Mesendoderm (in vitro differentiated cells): ENCODE measurements at regions not wholly inside any gene's neighbourhood (a gene's known extent, or its start where the extent isn't known, plus 50 kb on each side); places are given as distances from the start of the nearest gene placed in this dataset.

Experiments used
- DNase-seq: peaks from one replicate; pipeline ENCODE4 v3.0.0; 2013
- H2AK5ac ChIP-seq: 2 replicates; pipeline ENCODE4 v1.6.1; 2013; ENCODE audit warnings: low read length, inconsistent platforms
- H2BK120ac ChIP-seq: 2 replicates; pipeline ENCODE4 v1.6.1; 2013; ENCODE audit warnings: low read depth, mild to moderate bottlenecking, low read length, moderate library complexity, mixed read lengths
- H2BK15ac ChIP-seq: replicated peaks from 2 replicates; pipeline ENCODE4 v1.6.1; 2013; ENCODE audit warnings: low read depth, mild to moderate bottlenecking, moderate library complexity
- H2BK5ac ChIP-seq: 2 replicates; pipeline ENCODE4 v1.6.1; 2013; ENCODE audit warnings: low read length, inconsistent platforms
- H3K18ac ChIP-seq: 2 replicates; pipeline ENCODE4 v1.6.1; 2013; ENCODE audit warnings: mild to moderate bottlenecking, low read length, mixed read lengths
- H3K23ac ChIP-seq: one replicate; pipeline ENCODE4 v1.6.1; 2013; ENCODE audit warnings: low read length
- H3K27ac ChIP-seq: 2 replicates; pipeline ENCODE4 v1.5.1; 2013; ENCODE audit warnings: low read depth, mild to moderate bottlenecking, inconsistent platforms, low read length, moderate library complexity
- H3K27me3 ChIP-seq: 2 replicates; pipeline ENCODE4 v1.6.1; 2013; ENCODE audit warnings: low read length, control low read depth, mild to moderate bottlenecking, inconsistent platforms; ENCODE audit not compliant: insufficient read depth, poor library complexity
- H3K36me3 ChIP-seq: 2 replicates; pipeline ENCODE4 v1.6.1; 2013; ENCODE audit warnings: low read length, inconsistent platforms; ENCODE audit not compliant: control insufficient read depth, insufficient read depth
- H3K4ac ChIP-seq: one replicate; pipeline ENCODE4 v1.6.1; 2013; ENCODE audit warnings: low read depth, mild to moderate bottlenecking, low read length, moderate library complexity
- H3K4me1 ChIP-seq: 2 replicates; pipeline ENCODE4 v1.6.1; 2013; ENCODE audit warnings: low read depth, low read length, inconsistent platforms; ENCODE audit not compliant: control insufficient read depth
- H3K4me2 ChIP-seq: 2 replicates; pipeline ENCODE4 v1.6.1; 2013; ENCODE audit warnings: low read length
- H3K4me3 ChIP-seq: 2 replicates; pipeline ENCODE4 v1.5.1; 2013; ENCODE audit warnings: mild to moderate bottlenecking, low read length
- H3K56ac ChIP-seq: one replicate; pipeline ENCODE4 v1.6.1; 2013; ENCODE audit warnings: low read length
- H3K79me1 ChIP-seq: 2 replicates; pipeline ENCODE4 v1.6.1; 2013; ENCODE audit warnings: low read length, inconsistent platforms
- H3K79me2 ChIP-seq: 2 replicates; pipeline ENCODE4 v1.6.1; 2013; ENCODE audit warnings: mild to moderate bottlenecking, low read length; ENCODE audit not compliant: control insufficient read depth, insufficient read depth
- H3K9ac ChIP-seq: 2 replicates; pipeline ENCODE4 v1.6.1; 2013; ENCODE audit warnings: low read length, inconsistent platforms
- H4K5ac ChIP-seq: one replicate; pipeline ENCODE4 v1.6.1; 2013; ENCODE audit warnings: low read length
- H4K8ac ChIP-seq: one replicate; pipeline ENCODE4 v1.6.1; 2013; ENCODE audit warnings: low read depth, mild to moderate bottlenecking, control low read depth, low read length, moderate library complexity
- WGBS: extraction: QIAGEN DNeasy Blood & Tissue Kit; methylation state at CpG from one replicate; pipeline ENCODE4 v1.1.7; 2013; ENCODE audit warnings: low lambda C conversion rate, missing lambda C conversion rate; ENCODE audit not compliant: insufficient coverage; ENCODE audit errors: extremely low coverage; 5-methylcytosine and 5-hydroxymethylcytosine counted together

GRCh38 chr19:30854207-30854606, 482.0 kb downstream of the ZNF536 start:
- no peak for DNase-seq
- Histone ChIP-seq H3K9ac (no peak overlapping the region), H3K4me3 (no peak overlapping the region), H3K79me2 (no peaks in the 10 kb centered on the region), H3K4me1 (peaks cover 4% of the 10 kb centered on the region), H2BK15ac (no peak overlapping the region), H3K56ac (no peak overlapping the region), H3K36me3 (no peaks in the 10 kb centered on the region), H2BK5ac (no peak overlapping the region), H2AK5ac (no peak overlapping the region), H2BK120ac (no peak overlapping the region), H4K8ac (no peak overlapping the region), H3K4me2 (no peak overlapping the region), H3K27ac (no peak overlapping the region), H4K5ac (no peak overlapping the region), H3K4ac (no peak overlapping the region), H3K27me3 (no peaks in the 10 kb centered on the region), H3K23ac (no peak overlapping the region), H3K18ac (no peak overlapping the region), H3K79me1 (no peaks in the 10 kb centered on the region)
- no CpG with 5 or more reads among the region's 1 CpG for WGBS

DNA sequence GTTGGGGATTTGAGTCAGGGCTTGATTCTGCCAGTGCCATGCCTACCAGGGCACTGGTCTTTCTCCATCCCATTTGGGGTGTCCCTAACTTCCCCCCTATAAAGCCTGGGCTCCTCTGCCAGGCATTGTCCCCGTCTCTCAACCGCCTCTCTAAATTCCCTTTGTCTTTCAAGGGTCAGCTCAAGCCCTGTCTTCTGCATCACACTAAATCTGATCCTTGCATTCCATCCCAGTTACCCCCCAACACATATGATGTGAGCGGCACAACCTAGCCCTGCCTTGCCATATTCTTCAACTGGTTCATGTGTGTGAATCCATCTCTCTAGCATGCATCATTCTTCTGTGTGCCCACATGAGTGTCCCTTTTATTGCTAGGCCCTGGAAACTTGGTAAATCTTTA, 480.9 kb downstream of the ZNF536 start:
- no peaks in the 10 kb centered on the region for H3K79me1 ChIP-seq
- WGBS: no CpG with 5 or more reads among the region's 3 CpGs
- H3K4ac ChIP-seq: no peak overlapping the region
- H3K79me2 ChIP-seq: no peaks in the 10 kb centered on the region
- H3K18ac ChIP-seq: no peak overlapping the region
- no peak overlapping the region for H2BK15ac ChIP-seq
- H2BK5ac ChIP-seq: no peak overlapping the region
- no peak for DNase-seq
- no peak overlapping the region for H2BK120ac ChIP-seq
- no peak overlapping the region for H3K4me3 ChIP-seq
- H3K27me3 ChIP-seq: no peaks in the 10 kb centered on the region
- H3K27ac ChIP-seq: no peak overlapping the region
- no peak overlapping the region for H3K9ac ChIP-seq
- H2AK5ac ChIP-seq: no peak overlapping the region
- H3K36me3 ChIP-seq: no peaks in the 10 kb centered on the region
- no peak overlapping the region for H4K8ac ChIP-seq
- no peak overlapping the region for H3K56ac ChIP-seq
- no peak overlapping the region for H3K23ac ChIP-seq
- H3K4me1 ChIP-seq: no peaks in the 10 kb centered on the region
- no peak overlapping the region for H3K4me2 ChIP-seq
- H4K5ac ChIP-seq: no peak overlapping the region

GRCh38 chr19:30852168-30852567, 480.0 kb downstream of the ZNF536 start:
- no peak overlapping the region for H3K4me3 ChIP-seq
- no peak overlapping the region for H2BK5ac ChIP-seq
- H4K8ac ChIP-seq: no peak overlapping the region
- no peak overlapping the region for H3K56ac ChIP-seq
- no peak overlapping the region for H2AK5ac ChIP-seq
- no peak overlapping the region for H3K4me2 ChIP-seq
- no peak overlapping the region for H3K23ac ChIP-seq
- no peak overlapping the region for H4K5ac ChIP-seq
- H2BK15ac ChIP-seq: no peak overlapping the region
- no peak overlapping the region for H3K18ac ChIP-seq
- H3K27me3 ChIP-seq: no peaks in the 10 kb centered on the region
- H3K36me3 ChIP-seq: no peaks in the 10 kb centered on the region
- no peaks in the 10 kb centered on the region for H3K79me1 ChIP-seq
- no CpG with 5 or more reads among the region's 10 CpGs for WGBS
- H3K4me1 ChIP-seq: no peaks in the 10 kb centered on the region
- H3K79me2 ChIP-seq: no peaks in the 10 kb centered on the region
- no peak overlapping the region for H2BK120ac ChIP-seq
- no peak overlapping the region for H3K4ac ChIP-seq
- H3K9ac ChIP-seq: no peak overlapping the region
- no peak for DNase-seq
- H3K27ac ChIP-seq: no peak overlapping the region

GRCh38 chr19:30851646-30852045, 479.5 kb downstream of the ZNF536 start:
- no peaks in the 10 kb centered on the region for H3K4me1 ChIP-seq
- WGBS: no CpG with 5 or more reads among the region's 2 CpGs
- H3K4ac ChIP-seq: no peak overlapping the region

DNA sequence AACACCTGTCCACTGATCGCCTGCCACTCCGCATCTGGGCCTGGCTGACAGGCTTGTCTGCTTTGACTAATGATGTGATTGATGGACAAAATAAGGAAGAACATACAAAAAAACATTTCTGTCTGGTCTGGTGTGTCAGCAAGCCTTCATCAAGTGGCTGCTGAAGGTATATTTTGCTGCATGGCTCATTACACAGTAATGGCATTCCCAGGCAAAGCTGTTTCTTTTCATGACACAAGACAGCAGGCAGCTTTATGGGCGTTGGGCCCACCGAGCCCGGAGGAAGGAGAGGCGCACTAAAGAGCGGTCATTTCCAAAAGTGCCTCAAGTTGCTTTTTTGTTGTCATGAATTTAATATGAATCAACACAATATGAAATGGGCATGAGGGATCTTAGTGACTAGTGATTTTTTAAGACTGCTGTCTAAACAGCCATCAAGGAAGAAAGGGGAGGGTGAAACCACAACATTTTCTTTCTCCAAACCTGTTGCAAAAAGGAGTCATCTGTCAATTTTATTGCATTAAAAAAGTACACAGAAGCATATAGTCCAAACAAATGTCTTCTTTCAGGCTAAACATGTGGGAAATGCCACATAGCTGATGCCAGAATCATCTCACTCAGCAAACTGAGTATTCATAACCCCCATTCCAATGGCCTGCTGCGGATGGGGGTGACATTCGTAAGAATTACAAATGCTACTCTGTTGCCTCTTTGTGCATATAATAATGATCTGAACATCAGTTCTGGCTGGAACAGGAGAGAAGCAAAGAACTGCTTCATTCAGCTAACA, 476.6 kb downstream of the ZNF536 start:
- Histone ChIP-seq H3K27me3 (no peaks in the 10 kb centered on the region), H3K56ac (no peak overlapping the region), H3K23ac (no peak overlapping the region), H3K4me3 (no peak overlapping the region), H3K36me3 (no peaks in the 10 kb centered on the region), H3K79me2 (no peaks in the 10 kb centered on the region), H4K8ac (no peak overlapping the region), H3K9ac (no peak overlapping the region), H4K5ac (no peak overlapping the region), H2BK120ac (no peak overlapping the region), H2BK5ac (no peak overlapping the region), H3K18ac (no peak overlapping the region), H2BK15ac (no peak overlapping the region), H3K79me1 (no peaks in the 10 kb centered on the region), H3K27ac (no peak overlapping the region), H3K4me1 (no peaks in the 10 kb centered on the region), H2AK5ac (no peak overlapping the region), H3K4me2 (no peak overlapping the region), H3K4ac (no peak overlapping the region)
- no CpG with 5 or more reads among the region's 9 CpGs for WGBS
- DNase-seq: no peak

More at GRCh38 chr19:30851646-30852045, 479.5 kb downstream of the ZNF536 start:
- Histone ChIP-seq H2BK15ac (no peak overlapping the region), H3K56ac (no peak overlapping the region), H3K23ac (no peak overlapping the region), H3K27me3 (no peaks in the 10 kb centered on the region), H3K79me2 (no peaks in the 10 kb centered on the region), H3K27ac (no peak overlapping the region), H2AK5ac (no peak overlapping the region), H2BK5ac (no peak overlapping the region), H3K9ac (no peak overlapping the region), H3K18ac (no peak overlapping the region), H4K8ac (no peak overlapping the region), H3K36me3 (no peaks in the 10 kb centered on the region), H3K4me2 (no peak overlapping the region), H3K79me1 (no peaks in the 10 kb centered on the region), H4K5ac (no peak overlapping the region), H3K4me3 (no peak overlapping the region), H2BK120ac (no peak overlapping the region)
- DNase-seq: no peak

DNA sequence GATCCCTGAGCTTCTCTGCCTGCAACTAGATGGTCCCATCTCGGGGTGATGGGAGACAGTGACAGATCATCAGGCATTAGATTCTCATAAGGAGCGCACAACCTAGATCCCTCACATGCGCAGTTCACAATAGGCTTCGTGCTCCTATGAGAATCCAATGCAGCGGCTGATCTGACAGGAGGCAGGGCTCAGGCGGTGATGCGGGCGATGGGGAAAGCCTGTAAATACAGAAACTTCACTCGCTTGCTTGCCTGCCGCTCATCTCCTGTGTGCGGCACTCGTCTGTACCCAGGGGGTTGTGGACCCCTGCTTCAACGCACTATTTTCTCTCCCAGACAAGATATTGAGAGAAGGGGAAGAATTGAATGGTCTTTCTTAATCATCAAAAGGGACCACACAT, 473.9 kb downstream of the ZNF536 start:
- no peaks in the 10 kb centered on the region for H3K36me3 ChIP-seq
- H2AK5ac ChIP-seq: no peak overlapping the region
- H4K8ac ChIP-seq: no peak overlapping the region
- WGBS: no CpG with 5 or more reads among the region's 13 CpGs
- no peak for DNase-seq
- no peaks in the 10 kb centered on the region for H3K4me1 ChIP-seq
- H2BK15ac ChIP-seq: no peak overlapping the region
- H3K4me2 ChIP-seq: no peak overlapping the region
- no peak overlapping the region for H3K18ac ChIP-seq
- H3K79me2 ChIP-seq: no peaks in the 10 kb centered on the region
- H2BK120ac ChIP-seq: no peak overlapping the region
- no peak overlapping the region for H3K23ac ChIP-seq
- no peak overlapping the region for H3K9ac ChIP-seq
- no peak overlapping the region for H4K5ac ChIP-seq
- H3K56ac ChIP-seq: no peak overlapping the region
- no peak overlapping the region for H2BK5ac ChIP-seq
- H3K4ac ChIP-seq: no peak overlapping the region
- no peak overlapping the region for H3K27ac ChIP-seq
- H3K79me1 ChIP-seq: no peaks in the 10 kb centered on the region
- H3K4me3 ChIP-seq: no peak overlapping the region
- no peaks in the 10 kb centered on the region for H3K27me3 ChIP-seq
